HAP-1 (cell line): ENCODE measurements at regions not wholly inside any gene's neighbourhood (a gene's known extent, or its start where the extent isn't known, plus 50 kb on each side); places are given as distances from the start of the nearest gene placed in this dataset.

Source experiments
- DNase-seq, 2 experiments: peaks; one replicate each; pipeline ENCODE4 v3.0.0-alpha.2; 2016 to 2020; ENCODE audit warnings: low spot score in 2 of 2
- H3K27me3 ChIP-seq: fragments of 250-450 bp; sonication (Bioruptor Pico); 2 replicates; pipeline ENCODE4 v1.5.1; 2020; ENCODE audit warnings: low read depth, mild to moderate bottlenecking, moderate library complexity
- H3K36me3 ChIP-seq: fragments of 250-450 bp; sonication (Bioruptor Pico); replicated peaks from 2 replicates; pipeline ENCODE4 v1.5.1; 2020; ENCODE audit warnings: mild to moderate bottlenecking
- H3K4me1 ChIP-seq: fragments of 250-450 bp; sonication (Bioruptor Pico); 2 replicates; pipeline ENCODE4 v1.5.1; 2020; ENCODE audit warnings: mild to moderate bottlenecking
- H3K4me3 ChIP-seq: fragments of 250-450 bp; sonication (Bioruptor Pico); 2 replicates; pipeline ENCODE4 v1.5.1; 2020; ENCODE audit warnings: mild to moderate bottlenecking, moderate library complexity
- H3K9me3 ChIP-seq: fragments of 250-450 bp; sonication (Bioruptor Pico); 2 replicates; pipeline ENCODE4 v1.5.1; 2020; ENCODE audit warnings: mild to moderate bottlenecking, moderate library complexity
- in situ Hi-C: fragments of 300-500 bp; cut with MboI; formaldehyde crosslinking; loops from 3 replicates; pipeline ENCODE4 v1.14.3; 2020; ENCODE audit warnings: low sequenced_read_pairs, inconsistent platforms, mixed read lengths

DNA sequence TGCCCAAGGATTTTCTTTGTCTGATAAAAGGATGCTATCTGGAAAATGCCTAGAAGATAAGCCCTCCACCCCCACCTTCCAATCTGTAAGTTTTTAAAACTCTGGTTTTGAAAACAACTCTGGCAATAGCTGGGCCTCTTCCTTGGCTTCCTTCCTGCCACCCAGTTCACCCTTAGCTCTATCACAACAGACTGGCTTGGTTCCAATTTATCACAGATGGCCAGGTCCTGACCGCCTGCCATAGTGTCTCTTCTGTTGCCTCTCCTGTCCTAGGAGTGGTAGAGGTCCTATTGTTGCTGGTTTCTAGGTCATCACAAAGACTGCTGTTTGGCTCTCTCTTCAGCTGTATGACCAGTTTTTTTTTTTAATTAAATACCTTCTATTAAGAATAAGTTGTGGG, 1727.9 kb upstream of the SLC39A10 start:
- Histone ChIP-seq H3K36me3 (no peaks in the 10 kb centered on the region), H3K27me3 (no peaks in the 10 kb centered on the region), H3K4me1 (no peaks in the 10 kb centered on the region), H3K4me3 (no peak overlapping the region), H3K9me3 (no peaks in the 10 kb centered on the region)
- DNase-seq = no peak
- in situ Hi-C loops = no loop called here

- H3K4me1 ChIP-seq = no peaks in the 10 kb centered on the region
- H3K9me3 ChIP-seq = no peaks in the 10 kb centered on the region
- no peaks in the 10 kb centered on the region for H3K36me3 ChIP-seq
- no peaks in the 10 kb centered on the region for H3K27me3 ChIP-seq
- in situ Hi-C loops = no loop called here
- no peak overlapping the region for H3K4me3 ChIP-seq
- DNase-seq = no peak
Observed at GRCh38 chr2:193907561-193907960, 1712.8 kb upstream of the TMEFF2 start.

DNA sequence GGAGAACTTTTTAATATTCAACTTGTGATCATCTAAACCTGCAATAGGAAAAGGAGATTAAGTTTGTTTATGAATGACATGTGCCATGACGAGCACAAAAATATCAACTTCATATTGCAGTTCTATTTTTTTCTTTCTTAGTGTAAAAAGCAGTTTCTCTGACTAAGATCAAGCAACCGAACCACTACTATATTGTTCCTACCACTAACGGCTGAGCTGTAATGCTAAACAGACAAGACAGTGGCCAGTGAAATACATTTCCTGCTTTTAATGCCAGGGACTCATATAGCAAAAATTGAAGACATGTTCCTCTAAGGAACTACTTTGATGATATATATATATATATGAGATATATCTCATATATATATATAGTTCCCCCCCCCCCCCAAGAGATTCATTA, 1705.6 kb upstream of the TMEFF2 start:
- no peak for DNase-seq
- Histone ChIP-seq H3K9me3 (no peaks in the 10 kb centered on the region), H3K36me3 (no peaks in the 10 kb centered on the region), H3K27me3 (no peaks in the 10 kb centered on the region), H3K4me3 (no peak overlapping the region), H3K4me1 (no peaks in the 10 kb centered on the region)
- in situ Hi-C loops = no loop called here

DNA sequence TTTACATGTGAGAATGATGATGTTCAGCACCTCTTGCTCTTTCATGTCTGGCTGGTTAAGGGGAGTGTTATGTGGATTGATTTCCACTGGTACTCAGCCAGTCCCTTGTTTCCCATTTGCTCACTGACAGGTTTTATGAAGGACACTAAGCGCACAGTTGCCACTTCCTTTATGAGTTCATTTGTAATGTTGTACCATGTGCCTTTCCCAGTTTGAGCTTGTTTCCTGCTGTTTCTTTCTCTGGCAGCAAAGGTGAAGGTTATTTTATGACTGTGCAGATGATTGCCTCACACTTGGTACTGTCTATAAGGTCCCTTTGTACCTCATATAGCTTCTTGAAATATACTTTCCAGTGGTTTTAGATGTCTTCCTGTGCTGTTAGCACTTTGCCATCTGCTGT, 1700.5 kb upstream of the TMEFF2 start:
- no peaks in the 10 kb centered on the region for H3K27me3 ChIP-seq
- no peaks in the 10 kb centered on the region for H3K9me3 ChIP-seq
- no peak for DNase-seq
- H3K36me3 ChIP-seq = no peaks in the 10 kb centered on the region
- no peak overlapping the region for H3K4me3 ChIP-seq
- no peaks in the 10 kb centered on the region for H3K4me1 ChIP-seq
- in situ Hi-C loops = no loop called here

DNA sequence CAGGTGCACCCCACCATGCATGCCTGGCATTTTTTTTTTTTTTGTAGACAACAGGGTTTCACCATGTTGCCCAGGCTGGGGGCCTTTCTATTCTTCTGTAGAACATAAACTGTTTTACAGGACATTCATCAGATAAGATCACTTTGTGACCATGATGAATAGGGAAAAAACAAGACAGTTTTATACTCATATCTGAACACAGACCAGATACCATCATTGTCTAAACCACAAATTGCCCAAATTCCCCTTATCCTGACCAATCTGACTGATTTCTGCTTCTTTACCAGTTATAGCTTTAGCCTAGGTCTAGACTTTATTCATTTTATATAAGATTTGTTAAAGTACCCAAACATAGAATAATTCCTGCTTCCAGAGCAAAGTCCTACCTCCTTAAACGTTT, 1699.3 kb upstream of the TMEFF2 start:
- Histone ChIP-seq H3K27me3 (no peaks in the 10 kb centered on the region), H3K36me3 (no peaks in the 10 kb centered on the region), H3K4me3 (no peak overlapping the region), H3K4me1 (no peaks in the 10 kb centered on the region), H3K9me3 (no peaks in the 10 kb centered on the region)
- in situ Hi-C loops = no loop called here
- no peak for DNase-seq

GRCh38 chr2:193891023-193891422, 1696.3 kb upstream of the TMEFF2 start:
- Histone ChIP-seq H3K4me3 (no peak overlapping the region), H3K27me3 (no peaks in the 10 kb centered on the region), H3K36me3 (no peaks in the 10 kb centered on the region), H3K9me3 (no peaks in the 10 kb centered on the region), H3K4me1 (no peaks in the 10 kb centered on the region)
- DNase-seq = no peak
- in situ Hi-C loops = no loop called here

DNA sequence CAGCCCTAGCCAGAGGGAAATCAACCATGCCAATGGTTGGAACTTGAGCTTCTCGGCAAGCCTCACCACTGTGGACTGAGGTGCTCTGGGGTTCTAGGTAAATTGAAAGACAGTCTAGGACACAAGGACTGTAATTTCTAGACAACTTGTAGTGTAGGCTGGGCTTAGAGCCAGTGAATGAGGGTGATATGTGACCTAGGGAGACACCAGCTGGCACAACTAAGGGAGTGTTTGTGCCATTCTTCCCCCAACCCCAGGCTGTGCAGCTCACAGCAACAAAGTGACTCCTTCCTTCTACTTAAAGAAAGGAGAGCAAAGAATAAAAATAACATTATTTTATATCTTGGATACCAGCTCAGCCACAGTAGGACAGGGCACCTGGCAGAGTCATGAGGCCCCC, 1690.7 kb upstream of the TMEFF2 start:
- no peaks in the 10 kb centered on the region for H3K36me3 ChIP-seq
- in situ Hi-C loops = no loop called here
- H3K4me3 ChIP-seq = no peak overlapping the region
- DNase-seq = no peak
- no peaks in the 10 kb centered on the region for H3K27me3 ChIP-seq
- no peaks in the 10 kb centered on the region for H3K4me1 ChIP-seq
- H3K9me3 ChIP-seq = no peaks in the 10 kb centered on the region

GRCh38 chr2:193883820-193884219, 1689.1 kb upstream of the TMEFF2 start:
- DNase-seq = no peak
- Histone ChIP-seq H3K27me3 (no peaks in the 10 kb centered on the region), H3K4me1 (no peaks in the 10 kb centered on the region), H3K36me3 (no peaks in the 10 kb centered on the region), H3K9me3 (no peaks in the 10 kb centered on the region), H3K4me3 (no peak overlapping the region)
- in situ Hi-C loops = no loop called here

- no peak for DNase-seq
- no peaks in the 10 kb centered on the region for H3K36me3 ChIP-seq
- H3K27me3 ChIP-seq = no peaks in the 10 kb centered on the region
Observed at GRCh38 chr2:193876980-193877379, 1682.2 kb upstream of the TMEFF2 start.

DNA sequence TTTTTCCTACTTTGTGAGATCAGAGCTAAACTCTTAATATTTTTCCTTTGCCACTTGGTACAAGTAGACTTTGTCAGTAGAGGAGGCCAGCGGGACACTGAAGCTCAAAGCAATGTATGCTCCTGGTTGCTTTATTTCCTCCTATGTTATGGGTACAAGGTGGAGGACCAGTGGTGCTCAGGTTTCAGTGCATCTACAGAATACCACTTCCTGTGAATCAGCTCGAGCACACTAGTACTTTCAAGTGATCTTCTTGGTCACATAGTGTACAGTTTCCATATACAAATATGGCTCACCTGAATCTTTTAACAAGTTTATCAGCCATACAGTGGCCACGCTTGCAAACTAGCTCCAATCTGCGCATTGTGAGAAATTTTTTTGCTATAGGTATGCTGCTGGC, 1674.8 kb upstream of the TMEFF2 start:
- in situ Hi-C loops = no loop called here
- no peaks in the 10 kb centered on the region for H3K9me3 ChIP-seq
- H3K4me3 ChIP-seq = no peak overlapping the region
- no peak for DNase-seq
- no peaks in the 10 kb centered on the region for H3K36me3 ChIP-seq
- H3K4me1 ChIP-seq = no peaks in the 10 kb centered on the region
- H3K27me3 ChIP-seq = no peaks in the 10 kb centered on the region

More at GRCh38 chr2:193876980-193877379, 1682.2 kb upstream of the TMEFF2 start:
- H3K4me3 ChIP-seq = no peak overlapping the region
- no peaks in the 10 kb centered on the region for H3K9me3 ChIP-seq
- H3K4me1 ChIP-seq = no peaks in the 10 kb centered on the region
- in situ Hi-C loops = no loop called here

DNA sequence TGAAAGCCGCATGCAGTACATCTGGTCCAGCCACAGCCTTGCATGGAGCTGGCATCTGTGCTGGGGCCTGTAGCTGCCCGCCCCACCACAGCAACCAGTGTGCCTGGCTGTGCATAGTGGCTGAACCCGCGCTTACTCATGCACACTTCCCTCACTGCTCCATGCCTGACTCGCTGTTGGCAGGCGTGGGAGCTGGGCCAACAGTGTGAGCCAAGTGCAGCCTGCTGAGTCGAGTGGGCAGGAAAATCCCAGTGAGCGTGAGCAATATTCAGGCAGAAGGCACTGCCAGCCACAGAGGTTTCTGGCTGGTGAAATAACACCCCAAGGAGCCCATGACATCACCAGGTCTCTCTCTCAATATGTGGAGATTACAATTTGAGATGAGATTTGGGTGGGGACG, 1674.1 kb upstream of the TMEFF2 start:
- DNase-seq = no peak
- no peaks in the 10 kb centered on the region for H3K4me1 ChIP-seq
- H3K4me3 ChIP-seq = no peak overlapping the region
- in situ Hi-C loops = no loop called here
- no peaks in the 10 kb centered on the region for H3K27me3 ChIP-seq
- no peaks in the 10 kb centered on the region for H3K9me3 ChIP-seq
- no peaks in the 10 kb centered on the region for H3K36me3 ChIP-seq

GRCh38 chr2:193868132-193868531, 1673.4 kb upstream of the TMEFF2 start:
- DNase-seq = no peak
- in situ Hi-C loops = no loop called here
- Histone ChIP-seq H3K36me3 (no peaks in the 10 kb centered on the region), H3K4me3 (no peak overlapping the region), H3K9me3 (no peaks in the 10 kb centered on the region), H3K4me1 (no peaks in the 10 kb centered on the region), H3K27me3 (no peaks in the 10 kb centered on the region)

DNA sequence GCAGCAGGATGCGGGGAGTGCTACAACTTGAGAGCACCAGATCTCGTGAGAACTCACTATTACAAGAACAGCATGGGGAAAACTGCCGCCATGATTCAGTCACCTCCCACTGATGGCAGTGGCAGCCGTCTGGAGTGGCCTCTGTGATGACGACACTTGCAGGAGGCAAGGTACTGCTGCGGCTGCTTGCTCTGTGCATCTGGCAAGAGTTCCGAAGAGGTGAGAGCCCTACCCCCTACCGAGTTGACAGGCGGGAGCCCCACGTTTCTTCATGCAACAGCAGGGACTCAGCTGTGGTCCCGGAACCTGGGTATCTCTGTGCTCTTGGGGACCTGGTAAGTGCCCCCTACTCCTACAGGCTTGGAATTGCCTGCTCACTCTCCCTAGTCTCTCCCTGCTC, 1672.7 kb upstream of the TMEFF2 start:
- Histone ChIP-seq H3K9me3 (no peaks in the 10 kb centered on the region), H3K27me3 (no peaks in the 10 kb centered on the region), H3K4me1 (no peaks in the 10 kb centered on the region), H3K4me3 (no peak overlapping the region), H3K36me3 (no peaks in the 10 kb centered on the region)
- DNase-seq = no peak
- in situ Hi-C loops = no loop called here

DNA sequence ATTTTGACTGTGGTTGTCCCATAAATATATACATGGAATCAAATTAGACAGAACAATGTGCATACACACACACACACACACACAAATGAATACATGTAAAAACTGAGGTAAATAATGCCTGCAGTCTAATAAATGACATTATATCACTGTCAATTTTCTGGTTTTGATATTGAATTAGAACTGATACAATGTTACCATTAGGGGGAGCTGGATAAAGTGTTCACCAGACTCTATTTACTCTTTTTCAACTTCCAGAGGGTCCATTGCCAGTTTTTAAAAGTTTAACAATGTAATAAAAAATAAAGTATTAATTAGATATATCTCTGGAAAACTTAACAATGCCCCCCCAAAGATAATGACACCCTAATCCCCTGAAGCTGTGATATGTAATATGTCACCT, 1666.8 kb upstream of the TMEFF2 start:
- no peaks in the 10 kb centered on the region for H3K36me3 ChIP-seq
- DNase-seq = no peak
- no peaks in the 10 kb centered on the region for H3K4me1 ChIP-seq
- H3K4me3 ChIP-seq = no peak overlapping the region
- H3K9me3 ChIP-seq = no peaks in the 10 kb centered on the region
- no peaks in the 10 kb centered on the region for H3K27me3 ChIP-seq
- in situ Hi-C loops = no loop called here

DNA sequence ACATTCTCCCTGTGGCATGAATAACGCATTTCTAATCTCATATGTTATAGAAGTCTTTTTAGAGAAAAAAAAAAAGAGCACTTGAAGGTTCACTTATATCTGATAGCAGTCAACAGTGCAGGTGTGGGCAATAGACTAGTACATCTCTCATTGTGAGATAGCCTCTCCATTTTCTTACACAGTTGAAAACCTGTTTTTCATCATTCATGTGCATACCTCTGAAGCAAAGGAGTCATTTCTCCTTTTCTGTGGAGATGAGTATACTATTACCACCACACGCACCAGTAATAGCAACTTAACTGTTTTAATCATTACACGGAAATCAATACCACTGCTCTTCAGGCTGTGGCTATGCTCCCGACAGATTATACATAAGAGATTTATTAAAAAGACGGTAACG, 1653.3 kb upstream of the TMEFF2 start:
- Histone ChIP-seq H3K4me1 (no peaks in the 10 kb centered on the region), H3K36me3 (no peaks in the 10 kb centered on the region), H3K9me3 (no peaks in the 10 kb centered on the region), H3K4me3 (no peak overlapping the region), H3K27me3 (no peaks in the 10 kb centered on the region)
- DNase-seq = no peak
- in situ Hi-C loops = no loop called here
